ENCODE measurements at regions not wholly inside any gene's neighbourhood (a gene's known extent, or its start where the extent isn't known, plus 50 kb on each side); places are given as distances from the start of the nearest gene placed in this dataset.

DNA sequence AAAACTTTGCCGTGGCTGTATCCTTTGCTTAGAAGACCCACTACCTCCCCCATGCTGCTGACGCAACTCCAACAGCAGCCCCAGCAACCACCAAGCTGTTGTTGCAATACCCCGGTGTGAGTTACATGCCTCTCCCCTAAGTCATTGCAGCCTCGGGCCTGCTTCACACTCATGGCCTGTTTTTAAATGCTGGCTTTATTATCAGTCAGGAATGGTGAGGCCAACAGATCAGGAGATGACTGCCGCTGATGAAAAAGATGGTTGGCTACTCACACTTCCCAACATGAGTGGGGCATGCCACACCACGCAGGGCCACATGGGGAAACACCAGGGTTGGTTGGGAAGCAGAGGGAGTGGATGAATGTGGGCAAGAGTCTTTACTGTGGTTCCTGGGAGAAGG lies 171.5 kb upstream of the SYT13 start:
- Histone ChIP-seq H3K9me3 (ENCODE audit: control insufficient read depth in 2 of 2, low read length in 2 of 2) (no peaks in the 10 kb centered on the region), H3K4me3 (ENCODE audit: low read depth, low read length) (no peak overlapping the region), H3K27ac (ENCODE audit: insufficient read depth, low read length, poor library complexity, severe bottlenecking) (no peak overlapping the region), H3K27me3 (ENCODE audit: control insufficient read depth, insufficient read depth, low read length) (no peaks in the 10 kb centered on the region), H3K36me3 (ENCODE audit: control insufficient read depth, insufficient read depth, low read length) (no peaks in the 10 kb centered on the region), H3K4me1 (ENCODE audit: control insufficient read depth, insufficient read depth, low read length, poor library complexity, severe bottlenecking) (no peaks in the 10 kb centered on the region)
- peaks cover 0 to 5% (median 0%) of the 10 kb centered on the region in 7 donors for H3K9me3 Mint-ChIP-seq
- no peak overlapping the region for H3K27ac Mint-ChIP-seq
- no peaks in the 10 kb centered on the region for H3K36me3 Mint-ChIP-seq
- DNase-seq (no peak), ATAC-seq (ENCODE audit: low read depth in 2 of 2) (no peak)
- H3K4me1 Mint-ChIP-seq = no peaks in the 10 kb centered on the region
- H3K27me3 Mint-ChIP-seq = peaks cover 4% of the 10 kb centered on the region
- H3K4me3 Mint-ChIP-seq = no peak overlapping the region

DNA sequence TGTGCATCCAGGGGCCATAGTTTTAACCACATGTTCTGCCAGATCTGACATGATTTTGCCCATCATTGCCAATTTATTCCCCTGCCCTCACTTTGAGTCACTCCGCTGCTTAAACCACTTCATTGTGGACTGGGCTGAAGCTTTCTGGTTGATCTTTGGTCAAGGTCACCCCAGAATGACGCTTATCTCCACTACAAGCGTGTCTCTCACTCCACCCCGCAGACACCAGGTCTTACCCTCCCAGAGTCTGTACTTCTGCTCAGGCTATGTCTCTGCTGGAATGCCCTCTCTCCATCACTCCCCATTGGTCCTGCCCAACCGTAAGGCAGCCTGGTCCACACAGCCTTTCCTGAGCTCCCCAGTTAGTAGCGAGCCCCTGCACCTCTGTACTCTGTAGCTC lies 170.5 kb upstream of the SYT13 start:
- Mint-ChIP-seq H3K4me3 (no peak overlapping the region), H3K9me3 (peaks cover 0 to 5% (median 0%) of the 10 kb centered on the region in 7 donors), H3K36me3 (no peaks in the 10 kb centered on the region), H3K27me3 (peaks cover 4% of the 10 kb centered on the region), H3K27ac (no peak overlapping the region), H3K4me1 (no peaks in the 10 kb centered on the region)
- no peaks in the 10 kb centered on the region for H3K36me3 ChIP-seq (ENCODE audit: control insufficient read depth, insufficient read depth, low read length)
- H3K27ac ChIP-seq (ENCODE audit: insufficient read depth, low read length, poor library complexity, severe bottlenecking) = no peak overlapping the region
- H3K4me1 ChIP-seq (ENCODE audit: control insufficient read depth, insufficient read depth, low read length, poor library complexity, severe bottlenecking) = no peaks in the 10 kb centered on the region
- H3K9me3 ChIP-seq (ENCODE audit: control insufficient read depth in 2 of 2, low read length in 2 of 2) = no peaks in the 10 kb centered on the region
- DNase-seq = no peak
- ATAC-seq (ENCODE audit: low read depth in 2 of 2) = no peak
- no peak overlapping the region for H3K4me3 ChIP-seq (ENCODE audit: low read depth, low read length)
- no peaks in the 10 kb centered on the region for H3K27me3 ChIP-seq (ENCODE audit: control insufficient read depth, insufficient read depth, low read length)

DNA sequence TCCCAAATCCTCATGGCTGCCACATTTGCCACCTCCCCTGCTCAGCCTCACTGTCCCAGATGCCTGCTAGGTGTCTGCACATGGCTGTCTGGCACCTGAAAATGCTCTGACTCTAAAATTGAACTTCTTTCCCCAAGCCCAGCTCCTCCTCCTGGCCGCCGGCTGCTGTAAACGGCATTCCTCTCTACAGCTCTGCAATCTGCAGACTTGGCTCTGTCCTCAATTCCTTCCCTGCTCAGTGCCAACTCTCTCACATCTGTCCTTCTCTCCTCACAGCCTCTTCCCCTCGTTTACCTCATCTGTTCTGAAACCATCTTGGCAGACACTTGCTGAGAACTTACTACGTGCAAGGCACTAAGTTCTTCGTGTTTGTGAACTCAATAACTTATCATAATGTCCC lies 169.4 kb upstream of the SYT13 start:
- Mint-ChIP-seq H3K4me1 (no peaks in the 10 kb centered on the region), H3K27me3 (peaks cover 4% of the 10 kb centered on the region), H3K4me3 (no peak overlapping the region), H3K36me3 (no peaks in the 10 kb centered on the region), H3K9me3 (peaks cover 0 to 5% (median 0%) of the 10 kb centered on the region in 7 donors), H3K27ac (no peak overlapping the region)
- Histone ChIP-seq H3K27me3 (ENCODE audit: control insufficient read depth, insufficient read depth, low read length) (no peaks in the 10 kb centered on the region), H3K9me3 (ENCODE audit: control insufficient read depth in 2 of 2, low read length in 2 of 2) (no peaks in the 10 kb centered on the region), H3K4me1 (ENCODE audit: control insufficient read depth, insufficient read depth, low read length, poor library complexity, severe bottlenecking) (no peaks in the 10 kb centered on the region), H3K4me3 (ENCODE audit: low read depth, low read length) (no peak overlapping the region), H3K36me3 (ENCODE audit: control insufficient read depth, insufficient read depth, low read length) (no peaks in the 10 kb centered on the region), H3K27ac (ENCODE audit: insufficient read depth, low read length, poor library complexity, severe bottlenecking) (no peak overlapping the region)
- DNase-seq (no peak), ATAC-seq (ENCODE audit: low read depth in 2 of 2) (no peak)

DNA sequence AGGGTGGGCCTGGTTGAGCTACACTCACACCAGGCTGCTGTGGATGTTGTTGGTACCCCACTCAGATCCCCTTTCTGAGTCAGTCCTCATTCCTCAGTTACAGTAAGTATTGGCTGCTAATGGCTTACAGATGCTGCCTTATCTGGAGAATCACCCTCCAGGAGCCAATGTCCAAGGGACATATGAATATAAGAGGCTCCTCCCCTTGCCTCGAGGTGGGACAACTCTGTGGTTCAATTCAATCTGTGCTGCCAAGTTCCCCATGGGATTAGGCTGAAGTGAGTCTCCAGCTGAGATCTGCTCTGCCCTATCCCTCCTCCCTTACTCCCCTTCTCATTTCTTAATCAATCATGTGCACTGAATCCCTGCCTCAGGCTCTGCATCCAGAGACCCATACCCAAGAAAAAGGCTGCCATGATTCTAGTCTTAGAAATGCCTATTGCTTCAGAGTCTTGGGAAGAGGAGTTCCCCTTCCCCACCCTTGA lies 168.8 kb upstream of the SYT13 start:
- ATAC-seq (ENCODE audit: low read depth in 2 of 2) = no peak
- Histone ChIP-seq H3K27me3 (ENCODE audit: control insufficient read depth, insufficient read depth, low read length) (no peaks in the 10 kb centered on the region), H3K27ac (ENCODE audit: insufficient read depth, low read length, poor library complexity, severe bottlenecking) (no peak overlapping the region), H3K4me3 (ENCODE audit: low read depth, low read length) (no peak overlapping the region), H3K4me1 (ENCODE audit: control insufficient read depth, insufficient read depth, low read length, poor library complexity, severe bottlenecking) (no peaks in the 10 kb centered on the region), H3K36me3 (ENCODE audit: control insufficient read depth, insufficient read depth, low read length) (no peaks in the 10 kb centered on the region), H3K9me3 (ENCODE audit: control insufficient read depth in 2 of 2, low read length in 2 of 2) (no peaks in the 10 kb centered on the region)
- H3K36me3 Mint-ChIP-seq = no peaks in the 10 kb centered on the region
- peaks cover 4% of the 10 kb centered on the region for H3K27me3 Mint-ChIP-seq
- H3K27ac Mint-ChIP-seq = no peak overlapping the region
- H3K4me1 Mint-ChIP-seq = no peaks in the 10 kb centered on the region
- peaks cover 0 to 5% (median 0%) of the 10 kb centered on the region in 7 donors for H3K9me3 Mint-ChIP-seq
- DNase-seq = no peak
- H3K4me3 Mint-ChIP-seq = no peak overlapping the region

DNA sequence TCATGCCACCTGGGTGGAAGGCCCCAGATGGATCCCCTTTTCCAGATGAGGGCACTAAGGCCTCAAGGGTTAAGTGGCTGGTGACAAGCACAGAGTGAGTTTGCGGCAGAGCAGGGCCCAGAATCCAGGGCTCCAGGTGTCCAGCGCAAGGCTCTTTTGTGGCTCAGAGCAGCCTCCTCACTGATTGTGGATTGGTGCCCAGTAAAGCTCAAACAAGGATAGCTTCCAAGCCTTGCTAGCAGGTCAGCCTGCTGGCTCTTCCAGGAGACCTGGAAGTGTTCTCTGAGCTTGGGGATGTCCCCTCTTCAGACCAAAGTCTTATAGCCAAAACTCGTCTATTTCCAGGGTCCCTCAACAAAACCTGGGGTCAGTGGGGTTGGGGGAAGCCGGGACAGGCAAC lies 167.6 kb upstream of the SYT13 start:
- no peak overlapping the region for H3K27ac ChIP-seq (ENCODE audit: insufficient read depth, low read length, poor library complexity, severe bottlenecking)
- Mint-ChIP-seq H3K27me3 (peaks cover 4% of the 10 kb centered on the region), H3K27ac (no peak overlapping the region), H3K9me3 (peaks cover 0 to 5% (median 0%) of the 10 kb centered on the region in 7 donors), H3K4me3 (no peak overlapping the region), H3K36me3 (no peaks in the 10 kb centered on the region), H3K4me1 (no peaks in the 10 kb centered on the region)
- H3K27me3 ChIP-seq (ENCODE audit: control insufficient read depth, insufficient read depth, low read length) = no peaks in the 10 kb centered on the region
- no peaks in the 10 kb centered on the region for H3K36me3 ChIP-seq (ENCODE audit: control insufficient read depth, insufficient read depth, low read length)
- no peaks in the 10 kb centered on the region for H3K4me1 ChIP-seq (ENCODE audit: control insufficient read depth, insufficient read depth, low read length, poor library complexity, severe bottlenecking)
- no peak overlapping the region for H3K4me3 ChIP-seq (ENCODE audit: low read depth, low read length)
- ATAC-seq (ENCODE audit: low read depth in 2 of 2) (no peak), DNase-seq (no peak)
- H3K9me3 ChIP-seq (ENCODE audit: control insufficient read depth in 2 of 2, low read length in 2 of 2) = no peaks in the 10 kb centered on the region

DNA sequence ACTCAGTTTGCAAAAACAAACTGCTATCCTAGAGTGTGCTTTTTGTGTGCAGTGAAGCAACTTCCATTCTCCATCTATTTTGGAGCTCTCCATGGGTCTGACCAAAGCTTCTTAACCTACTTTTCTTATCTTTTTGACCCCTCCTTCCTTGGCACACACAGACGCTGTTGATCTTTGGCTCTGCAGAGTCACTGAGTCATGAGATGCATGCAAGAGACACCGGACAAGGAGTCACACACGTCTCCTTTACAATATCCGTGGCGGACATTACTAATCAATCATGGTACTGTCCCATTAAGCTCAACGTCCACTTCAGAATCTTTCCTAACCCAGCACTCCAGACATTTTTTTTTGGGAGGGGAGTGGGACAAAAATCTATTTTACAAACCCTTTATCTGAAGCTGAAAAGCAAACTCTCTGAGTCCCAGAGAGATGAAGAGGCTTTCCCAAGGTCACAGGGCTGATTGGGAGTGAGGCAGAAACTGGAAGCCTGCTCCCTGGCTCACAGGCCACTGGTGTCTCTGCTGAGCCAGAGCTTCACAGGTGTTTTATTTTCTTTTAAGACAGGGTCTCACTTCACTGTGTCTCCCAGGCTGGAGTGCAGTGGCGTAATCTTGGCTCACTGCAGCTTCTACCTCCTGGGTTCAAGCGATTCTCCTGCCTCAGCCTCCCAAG lies 165.8 kb upstream of the SYT13 start:
- no peaks in the 10 kb centered on the region for H3K36me3 ChIP-seq (ENCODE audit: control insufficient read depth, insufficient read depth, low read length)
- no peaks in the 10 kb centered on the region for H3K27me3 ChIP-seq (ENCODE audit: control insufficient read depth, insufficient read depth, low read length)
- H3K4me1 ChIP-seq (ENCODE audit: control insufficient read depth, insufficient read depth, low read length, poor library complexity, severe bottlenecking) = no peaks in the 10 kb centered on the region
- ATAC-seq (ENCODE audit: low read depth in 2 of 2) (no peak), DNase-seq (no peak)
- H3K4me3 Mint-ChIP-seq = no peak overlapping the region
- no peak overlapping the region for H3K27ac Mint-ChIP-seq
- peaks cover 4% of the 10 kb centered on the region for H3K27me3 Mint-ChIP-seq
- H3K27ac ChIP-seq (ENCODE audit: insufficient read depth, low read length, poor library complexity, severe bottlenecking) = no peak overlapping the region
- no peaks in the 10 kb centered on the region for H3K9me3 ChIP-seq (ENCODE audit: control insufficient read depth in 2 of 2, low read length in 2 of 2)
- H3K4me1 Mint-ChIP-seq = no peaks in the 10 kb centered on the region
- no peak overlapping the region for H3K4me3 ChIP-seq (ENCODE audit: low read depth, low read length)
- no peaks in the 10 kb centered on the region for H3K36me3 Mint-ChIP-seq
- H3K9me3 Mint-ChIP-seq = peaks cover 0 to 3% (median 0%) of the 10 kb centered on the region in 7 donors

DNA sequence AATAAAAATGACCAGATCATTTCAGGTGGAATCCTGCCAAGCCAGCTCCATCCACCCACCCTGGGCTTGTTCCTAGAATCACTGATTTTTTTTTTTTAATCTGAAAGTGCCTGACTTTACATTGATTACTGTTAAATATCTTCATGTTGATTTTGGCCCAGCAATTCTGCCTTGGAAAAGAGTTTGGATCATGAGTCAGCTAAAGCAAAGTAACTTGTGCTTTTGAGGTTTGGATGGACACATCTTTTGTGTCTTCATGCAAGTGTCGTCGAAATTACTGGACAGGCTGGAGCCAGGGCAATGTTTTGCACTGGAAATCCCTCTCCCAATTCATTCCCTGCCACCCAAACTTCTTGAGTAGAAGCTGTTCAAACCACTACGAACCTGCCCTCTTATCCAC lies 164.0 kb upstream of the SYT13 start:
- H3K27ac ChIP-seq (ENCODE audit: insufficient read depth, low read length, poor library complexity, severe bottlenecking) = no peak overlapping the region
- no peak overlapping the region for H3K4me3 ChIP-seq (ENCODE audit: low read depth, low read length)
- ATAC-seq (ENCODE audit: low read depth in 2 of 2) (no peak), DNase-seq (no peak)
- H3K4me1 ChIP-seq (ENCODE audit: control insufficient read depth, insufficient read depth, low read length, poor library complexity, severe bottlenecking) = no peaks in the 10 kb centered on the region
- no peaks in the 10 kb centered on the region for H3K36me3 ChIP-seq (ENCODE audit: control insufficient read depth, insufficient read depth, low read length)
- no peak overlapping the region for H3K4me3 Mint-ChIP-seq
- H3K4me1 Mint-ChIP-seq = no peaks in the 10 kb centered on the region
- H3K27ac Mint-ChIP-seq = no peak overlapping the region
- H3K27me3 ChIP-seq (ENCODE audit: control insufficient read depth, insufficient read depth, low read length) = no peaks in the 10 kb centered on the region
- no peaks in the 10 kb centered on the region for H3K9me3 ChIP-seq (ENCODE audit: control insufficient read depth in 2 of 2, low read length in 2 of 2)
- H3K36me3 Mint-ChIP-seq = no peaks in the 10 kb centered on the region
- peaks cover 0 to under 1% (median 0%) of the 10 kb centered on the region in 7 donors for H3K9me3 Mint-ChIP-seq
- no peaks in the 10 kb centered on the region for H3K27me3 Mint-ChIP-seq

DNA sequence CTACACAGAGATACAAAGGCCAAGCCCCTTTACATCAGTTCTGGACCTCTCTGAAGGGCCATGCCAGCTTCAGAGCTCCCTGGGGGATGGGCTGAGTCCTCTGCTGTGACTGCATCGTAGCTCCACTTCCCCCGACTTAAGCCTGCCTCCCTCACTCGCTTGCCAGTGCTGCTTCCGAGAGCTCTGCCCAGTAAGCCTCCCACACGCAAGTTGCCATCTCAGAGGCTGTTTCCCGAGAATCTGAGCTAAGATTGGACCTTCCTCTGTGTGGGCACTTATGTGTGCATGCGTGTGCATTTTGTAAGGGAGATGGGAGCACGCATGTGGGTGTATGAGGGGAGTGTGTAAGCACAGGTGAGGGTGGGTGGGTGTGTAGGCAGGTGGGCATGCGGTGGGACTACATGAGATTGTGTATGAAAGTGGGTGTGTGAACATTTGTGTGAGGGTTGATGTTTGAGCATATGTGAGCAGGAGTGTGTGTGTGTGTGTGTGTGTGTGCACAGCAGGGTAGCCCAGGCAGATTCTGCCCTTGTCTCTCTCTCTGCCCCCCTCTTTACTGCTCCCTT lies 163.0 kb upstream of the SYT13 start:
- DNase-seq = no peak
- H3K27ac ChIP-seq (ENCODE audit: insufficient read depth, low read length, poor library complexity, severe bottlenecking) = no peak overlapping the region
- H3K9me3 ChIP-seq (ENCODE audit: control insufficient read depth in 2 of 2, low read length in 2 of 2) = no peaks in the 10 kb centered on the region
- H3K27me3 ChIP-seq (ENCODE audit: control insufficient read depth, insufficient read depth, low read length) = no peaks in the 10 kb centered on the region
- Mint-ChIP-seq H3K27me3 (no peaks in the 10 kb centered on the region), H3K4me1 (no peaks in the 10 kb centered on the region), H3K27ac (no peak overlapping the region), H3K36me3 (no peaks in the 10 kb centered on the region), H3K4me3 (no peak overlapping the region), H3K9me3 (no peaks in the 10 kb centered on the region)
- H3K4me3 ChIP-seq (ENCODE audit: low read depth, low read length) = no peak overlapping the region
- no peaks in the 10 kb centered on the region for H3K4me1 ChIP-seq (ENCODE audit: control insufficient read depth, insufficient read depth, low read length, poor library complexity, severe bottlenecking)
- ATAC-seq (ENCODE audit: low read depth in 2 of 2) = no peak
- no peaks in the 10 kb centered on the region for H3K36me3 ChIP-seq (ENCODE audit: control insufficient read depth, insufficient read depth, low read length)
